Stimulated activated CD8-positive, alpha-beta memory T cell treated with anti-CD3 and anti-CD28 coated beads, Interleukin-2, amount 100 ng/mL, for 1 hour (primary cell): ENCODE measurements at regions not wholly inside any gene's neighbourhood (a gene's known extent, or its start where the extent isn't known, plus 50 kb on each side); places are given as distances from the start of the nearest gene placed in this dataset.
"Not testable (repeated sequence)": the region's sequence is repeated elsewhere in the genome, so short reads cannot be mapped to it uniquely, and the experiment has no call there.

Experiments
- DNase-seq, 2 donors: peaks; one replicate each; pipeline ENCODE4 v3.0.0-alpha.2; 2020; ENCODE audit warnings: low read depth in 2 of 2

- DNase-seq: no peak
These were observed 179.0 kb downstream of the BCAS1 start for GRCh38 chr20:53891306-53891894.

DNA sequence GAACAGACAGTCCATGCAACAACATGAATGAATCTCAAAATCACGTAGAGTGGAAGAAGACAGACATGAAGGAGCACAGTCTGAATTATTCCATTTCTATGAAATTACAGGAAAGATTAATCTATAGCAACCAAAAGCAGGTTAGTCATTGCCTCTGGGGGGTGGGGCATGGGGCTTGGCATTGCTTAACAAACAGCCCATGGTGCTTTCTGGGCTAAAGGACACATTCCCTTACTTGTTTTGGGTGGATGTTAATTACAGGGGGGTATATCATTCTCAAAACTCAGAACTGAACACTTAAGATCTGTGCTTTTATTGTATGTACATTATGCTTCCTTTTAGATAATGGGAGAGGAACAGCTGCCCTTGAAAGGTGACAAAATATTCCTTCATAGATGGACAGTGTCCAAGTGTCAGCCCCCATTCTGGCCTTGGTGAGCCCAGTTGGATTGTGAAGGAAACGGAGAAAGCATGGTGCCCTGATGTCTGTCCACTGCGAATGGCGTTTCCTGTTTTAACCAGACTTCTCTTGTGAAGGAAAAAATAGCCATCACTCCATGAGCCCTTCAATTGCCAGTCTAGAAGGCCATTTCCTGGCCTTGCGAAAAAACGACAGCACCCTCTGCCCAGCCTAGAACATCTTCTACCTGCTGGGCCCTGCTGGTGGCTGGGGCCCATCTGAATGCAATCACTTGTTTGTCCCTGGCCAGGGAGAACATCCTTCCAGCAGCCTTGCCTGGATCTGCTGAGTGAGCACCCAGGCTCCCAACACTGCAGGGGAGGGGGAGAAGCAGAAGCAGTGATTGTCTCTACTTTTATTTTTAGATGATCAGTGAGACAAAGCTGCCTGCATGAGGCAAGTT is 179.7 kb downstream of the BCAS1 start:
- DNase-seq: no peak

DNA sequence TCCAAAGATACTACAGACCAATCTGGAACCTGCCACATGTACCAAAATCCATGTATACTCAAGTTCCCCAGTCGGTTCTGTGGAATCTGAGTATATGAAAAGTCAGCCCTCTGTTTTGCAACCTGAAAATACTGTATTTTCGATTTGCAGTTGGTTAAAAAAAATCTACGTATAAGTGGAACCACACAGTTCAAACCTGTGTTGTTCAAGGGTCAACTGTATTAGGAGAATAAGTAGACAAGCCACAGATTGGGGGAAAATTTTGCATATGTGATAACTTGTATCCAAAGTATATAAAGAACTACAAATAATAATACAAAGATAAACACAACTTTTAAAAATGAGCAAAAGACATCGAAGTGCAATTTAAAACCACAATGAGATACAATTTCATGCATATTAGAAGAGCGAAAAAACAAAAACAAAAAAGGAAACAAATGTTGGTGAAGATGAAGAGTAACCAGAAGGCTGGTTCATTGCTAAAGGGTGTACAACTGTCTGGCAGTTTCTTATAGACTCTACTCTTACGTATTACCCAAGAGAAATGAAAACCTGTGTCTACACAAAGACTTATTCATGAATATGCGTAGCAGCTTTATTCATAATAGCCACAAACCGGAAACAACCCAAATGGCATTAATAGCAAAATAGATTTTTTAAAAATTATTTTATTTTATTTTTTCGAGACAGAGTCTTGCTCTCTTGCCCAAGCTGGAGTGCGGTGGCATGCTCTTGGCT is 180.8 kb downstream of the BCAS1 start:
- no peak for DNase-seq

GRCh38 chr20:53888951-53889350 is 181.4 kb downstream of the BCAS1 start:
- no peak for DNase-seq

DNA sequence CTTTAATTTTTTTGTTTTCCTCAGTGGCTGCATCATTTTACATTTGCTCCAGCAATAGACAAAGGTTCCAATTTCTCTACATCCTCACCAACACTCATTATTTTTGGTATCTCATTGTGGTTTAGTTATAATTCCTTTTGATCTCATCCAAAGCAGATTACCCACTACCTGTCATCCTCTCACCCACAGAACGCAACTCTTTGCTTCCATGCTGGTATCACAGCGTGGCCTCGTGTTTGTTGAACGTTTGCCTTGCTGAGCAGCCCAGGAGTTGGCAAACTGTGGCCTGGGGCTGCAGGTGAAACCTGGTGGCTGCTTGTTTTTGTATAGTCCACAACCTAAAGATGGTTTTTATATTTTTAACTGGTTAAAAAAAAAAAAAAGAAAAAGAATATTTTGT is 181.9 kb downstream of the BCAS1 start:
- no peak for DNase-seq

DNA sequence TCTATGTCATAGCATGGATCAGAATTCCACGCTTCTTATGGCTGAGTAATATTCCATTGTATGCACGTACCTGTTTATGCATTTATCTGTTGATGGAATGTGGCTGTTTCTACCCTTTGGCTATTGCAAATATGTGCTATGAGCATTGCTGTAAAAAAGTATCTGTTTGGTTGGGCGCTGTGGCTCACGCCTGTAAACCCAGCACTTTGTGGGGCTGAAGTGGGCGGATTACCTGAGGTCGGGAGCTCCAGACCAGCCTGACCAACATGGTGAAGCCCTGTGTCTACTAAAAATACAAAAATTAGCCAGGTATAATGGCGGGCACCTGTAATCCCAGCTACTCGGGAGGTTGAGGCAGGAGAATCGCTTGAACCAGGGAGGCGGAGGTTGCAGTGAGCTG is 182.4 kb downstream of the BCAS1 start:
- no peak for DNase-seq

GRCh38 chr20:53884859-53885541 is 185.4 kb downstream of the BCAS1 start:
- DNase-seq: no peak

- no peak for DNase-seq
These were observed 187.1 kb downstream of the BCAS1 start for GRCh38 chr20:53883098-53883911.

DNA sequence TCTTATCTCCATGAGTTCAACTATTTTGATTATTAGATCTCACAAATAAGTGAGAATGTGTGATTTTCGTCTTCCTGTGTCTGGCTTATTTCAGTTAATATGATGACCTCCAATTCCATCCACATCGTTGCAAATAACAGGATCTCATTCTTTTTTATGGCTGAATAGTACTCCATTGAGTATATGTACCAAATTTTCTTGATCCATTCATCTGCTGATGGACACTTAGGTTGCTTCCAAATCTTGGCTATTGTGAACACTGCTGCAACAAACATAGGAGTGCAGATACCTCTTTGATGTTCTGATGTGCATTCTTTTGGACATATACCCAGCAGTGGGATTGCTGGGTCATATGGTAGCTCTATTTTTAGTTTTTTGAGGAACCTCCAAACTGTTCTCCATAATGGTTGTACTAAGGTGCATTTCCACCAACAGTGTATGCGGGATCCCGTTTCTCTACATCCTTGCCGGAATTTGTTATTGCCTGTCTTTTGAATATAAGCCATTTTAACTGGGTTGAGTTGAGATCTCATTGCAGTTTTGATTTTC is 187.9 kb downstream of the BCAS1 start:
- not testable (repeated sequence) for DNase-seq

DNA sequence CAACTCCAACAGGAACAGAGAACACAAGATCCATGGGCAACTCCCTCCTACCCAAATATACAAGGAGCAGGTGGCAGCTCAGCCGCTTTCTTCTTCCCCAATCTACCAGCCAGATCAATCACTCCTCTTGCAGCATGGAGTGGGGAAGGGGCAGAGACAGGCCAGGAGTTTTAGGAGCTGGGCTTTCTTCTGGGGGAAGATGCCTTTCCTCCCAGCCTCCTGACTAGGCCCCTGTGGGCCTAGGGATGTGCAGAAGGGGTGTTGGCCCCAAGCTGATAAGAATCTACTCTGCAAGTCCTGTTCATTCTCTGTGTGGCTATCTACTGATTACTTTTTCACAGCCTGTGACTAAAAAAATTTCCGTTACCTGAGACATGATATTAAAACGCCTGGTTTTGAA is 189.0 kb downstream of the BCAS1 start:
- no peak for DNase-seq

- no peak for DNase-seq
These were observed 190.2 kb downstream of the BCAS1 start for GRCh38 chr20:53880108-53880641.

DNA sequence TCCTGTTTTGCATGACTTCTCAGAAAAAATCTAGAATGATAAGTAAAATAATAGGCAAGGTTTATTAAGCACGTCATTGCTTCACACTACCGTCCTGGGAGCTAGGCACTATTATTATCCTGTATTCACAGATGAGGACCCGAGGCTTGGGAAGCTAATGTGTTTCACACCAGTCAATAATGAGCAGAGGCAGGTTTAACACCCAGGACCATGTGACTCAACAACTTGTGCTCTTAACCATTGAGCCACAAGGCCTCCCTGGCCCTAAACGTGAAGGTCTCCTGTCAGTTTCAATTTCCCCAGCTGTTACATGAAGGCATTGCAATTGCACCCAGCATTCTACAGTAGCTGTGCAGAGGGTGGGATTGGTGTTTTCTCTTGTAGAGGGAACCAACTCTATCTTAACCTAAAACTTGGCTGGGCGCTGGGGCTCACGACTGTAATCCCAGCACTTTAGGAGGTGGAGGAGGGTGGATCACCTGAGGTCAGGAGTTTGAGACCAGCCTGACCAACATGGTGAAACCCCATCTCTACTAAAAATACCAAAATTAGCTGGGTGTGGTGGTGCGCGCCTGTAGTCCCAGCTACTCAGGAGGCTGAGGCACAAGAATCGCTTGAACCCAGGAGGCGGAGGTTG is 191.2 kb downstream of the BCAS1 start:
- no peak for DNase-seq

DNA sequence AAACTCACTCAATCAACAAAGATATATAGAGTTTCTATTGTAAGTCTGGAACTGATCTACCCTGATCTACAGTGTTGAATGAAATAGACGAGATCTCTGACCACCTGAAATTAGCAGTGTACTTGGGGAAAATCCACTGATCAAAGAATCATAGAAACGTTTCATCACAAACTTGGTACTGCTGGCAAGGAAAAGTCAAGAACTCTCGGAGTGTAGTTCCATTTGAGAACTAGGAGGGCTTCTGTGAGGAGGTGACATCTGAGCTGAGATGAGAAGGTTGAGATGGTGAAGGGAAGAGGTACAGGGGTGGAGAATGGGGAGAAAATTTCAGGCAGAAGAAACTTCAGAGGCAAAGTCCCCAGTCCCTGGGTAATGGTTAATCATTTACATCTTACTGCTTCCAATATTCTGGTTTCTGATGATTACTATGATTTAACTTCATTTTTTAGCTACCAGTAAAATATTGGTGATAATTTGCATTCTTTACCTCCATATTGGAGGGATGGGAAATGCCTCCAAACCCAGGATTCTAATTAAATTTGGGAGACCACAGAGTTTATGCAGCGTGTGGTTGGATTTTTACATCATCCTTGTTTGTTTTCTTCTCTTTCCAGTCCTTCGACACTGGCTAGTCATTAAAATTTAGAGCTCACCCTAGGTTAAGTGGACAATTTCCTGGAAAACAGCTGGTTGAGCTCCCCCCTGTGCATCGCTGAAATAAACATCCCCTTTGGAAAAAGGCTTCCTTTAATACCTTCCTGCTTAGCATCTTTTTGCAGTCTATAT is 191.9 kb downstream of the BCAS1 start:
- no peak for DNase-seq

GRCh38 chr20:53876956-53877355 is 193.4 kb downstream of the BCAS1 start:
- DNase-seq: no peak

- no peak for DNase-seq
These were observed 193.9 kb downstream of the BCAS1 start for GRCh38 chr20:53876470-53876869.

- no peak for DNase-seq
These were observed 194.9 kb downstream of the BCAS1 start for GRCh38 chr20:53875452-53875851.

DNA sequence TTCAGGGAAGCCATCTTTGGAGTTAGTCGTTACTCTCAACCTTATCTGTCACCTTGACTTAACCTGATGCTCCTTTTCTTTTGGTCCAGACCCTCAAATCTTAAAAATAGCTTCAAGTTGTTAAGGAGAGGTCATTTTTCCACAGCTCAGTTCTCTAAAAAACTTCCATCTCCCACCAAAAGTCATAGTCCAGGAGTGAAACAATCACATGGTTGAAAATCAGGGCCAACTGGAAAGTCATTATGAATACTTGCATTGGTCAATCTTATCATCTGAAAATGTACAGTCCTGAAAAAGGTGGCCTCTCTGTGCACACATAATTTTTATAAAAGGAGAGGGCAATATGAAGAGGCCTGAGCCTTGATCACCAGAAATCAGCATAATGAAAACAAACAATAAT is 195.7 kb downstream of the BCAS1 start:
- DNase-seq: no peak

- no peak for DNase-seq
These were observed 196.3 kb downstream of the BCAS1 start for GRCh38 chr20:53874104-53874503.

GRCh38 chr20:53873230-53873604 is 197.2 kb downstream of the BCAS1 start:
- no peak for DNase-seq
